ENCODE measurements at regions not wholly inside any gene's neighbourhood (a gene's known extent, or its start where the extent isn't known, plus 50 kb on each side); places are given as distances from the start of the nearest gene placed in this dataset.

DNA sequence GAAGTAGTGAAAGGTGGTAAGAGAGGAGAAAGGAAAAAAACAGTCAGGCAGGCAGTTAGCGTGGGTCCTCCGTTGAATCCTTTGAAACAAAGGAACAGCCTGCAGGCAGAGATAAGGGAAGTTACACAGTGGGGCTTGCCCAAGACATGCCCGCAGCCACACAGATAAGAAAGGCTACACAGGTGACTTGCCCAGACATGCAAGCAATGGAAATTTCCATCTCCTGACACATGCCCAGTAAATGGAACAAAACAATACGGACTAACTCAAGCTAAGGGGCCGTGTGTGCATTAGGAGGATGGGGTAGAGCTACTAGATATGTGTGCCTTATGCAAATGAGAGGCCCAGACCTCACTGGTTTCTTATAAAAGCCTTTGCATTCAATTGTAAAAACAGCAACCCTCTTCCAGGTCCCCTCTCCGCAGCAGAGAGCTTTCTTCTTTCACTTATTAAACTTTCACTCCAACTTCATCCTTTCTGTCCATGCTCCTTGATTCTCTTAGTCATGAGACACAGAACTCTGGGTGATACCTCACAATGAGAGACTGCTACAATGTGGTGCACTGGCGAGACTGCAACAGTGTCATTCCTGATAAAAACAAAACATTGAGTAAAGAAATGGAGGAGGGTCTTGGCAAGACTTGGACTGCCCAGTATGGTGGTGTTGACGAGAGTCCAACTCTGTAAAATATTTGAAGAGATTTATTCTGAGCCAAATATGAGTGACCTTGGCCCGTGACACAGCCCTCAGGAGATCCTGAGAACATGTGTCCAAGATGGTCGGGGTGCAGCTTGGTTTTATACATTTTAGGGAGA is 997.4 kb upstream of the PRKX start:
- H3K27me3 ChIP-seq (ENCODE audit: insufficient read depth, low read length, poor library complexity, severe bottlenecking) = no peaks in the 10 kb centered on the region
- no peak overlapping the region for H3K4me3 ChIP-seq (ENCODE audit: low read length)
- H3K27me3 Mint-ChIP-seq = no peaks in the 10 kb centered on the region
- no peaks in the 10 kb centered on the region for H3K36me3 ChIP-seq (ENCODE audit: insufficient read depth, low read length)
- DNase-seq = no peak
- ChIA-PET CTCF (no interaction called here), POLR2A (no interaction called here)
- H3K9me3 ChIP-seq (ENCODE audit: low read length) = no peaks in the 10 kb centered on the region
- H3K4me1 Mint-ChIP-seq = no peaks in the 10 kb centered on the region
- H3K27ac ChIP-seq (ENCODE audit: low read depth, low read length) = no peak overlapping the region
- H3K36me3 Mint-ChIP-seq = no peaks in the 10 kb centered on the region
- H3K27ac Mint-ChIP-seq = no peak overlapping the region
- peaks cover 0 to 16% (median 8%) of the 10 kb centered on the region in 5 donors for H3K9me3 Mint-ChIP-seq
- no peak overlapping the region for H3K4me3 Mint-ChIP-seq
- H3K4me1 ChIP-seq (ENCODE audit: insufficient read depth, low read length) = no peaks in the 10 kb centered on the region

DNA sequence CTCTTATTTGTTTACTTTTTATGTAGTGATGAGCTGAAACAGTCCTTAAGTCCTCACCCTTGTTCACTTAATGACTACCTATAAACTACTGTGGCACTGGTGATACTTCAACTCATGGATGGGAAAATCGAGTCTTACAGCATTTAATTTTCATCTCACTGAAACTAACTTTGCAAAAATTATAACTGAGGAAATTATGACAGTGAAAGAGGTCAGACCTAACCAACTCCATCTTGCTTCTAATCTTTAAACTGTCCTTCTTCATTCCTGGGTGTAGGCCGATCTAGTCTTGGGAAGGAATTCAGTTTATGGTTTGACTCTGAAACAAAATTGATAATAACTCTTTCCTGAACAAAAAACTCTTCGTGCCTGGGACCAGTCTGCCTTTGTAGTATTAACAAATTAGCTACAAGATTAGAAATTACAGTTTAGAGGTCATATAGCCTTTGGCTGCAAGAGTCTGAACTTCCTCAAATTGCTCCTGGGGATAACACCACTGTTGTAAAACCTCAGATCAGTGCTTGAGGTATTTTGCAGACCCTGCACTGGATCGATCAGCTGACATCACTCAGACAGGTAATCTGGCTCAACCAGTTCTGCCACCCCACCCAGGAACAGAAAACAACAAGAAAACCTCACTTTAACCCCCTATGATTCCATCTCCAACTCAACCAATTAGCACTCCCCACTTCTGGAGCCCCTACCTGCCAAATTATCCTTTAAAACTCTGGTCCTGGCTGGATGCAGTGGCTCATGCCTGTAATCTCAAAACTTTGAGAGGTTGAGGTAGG is 995.7 kb upstream of the PRKX start:
- no peak overlapping the region for H3K27ac Mint-ChIP-seq
- Histone ChIP-seq H3K4me3 (ENCODE audit: low read length) (no peak overlapping the region), H3K27me3 (ENCODE audit: insufficient read depth, low read length, poor library complexity, severe bottlenecking) (no peaks in the 10 kb centered on the region), H3K27ac (ENCODE audit: low read depth, low read length) (no peak overlapping the region), H3K36me3 (ENCODE audit: insufficient read depth, low read length) (no peaks in the 10 kb centered on the region), H3K4me1 (ENCODE audit: insufficient read depth, low read length) (no peaks in the 10 kb centered on the region), H3K9me3 (ENCODE audit: low read length) (no peaks in the 10 kb centered on the region)
- H3K4me3 Mint-ChIP-seq = no peak overlapping the region
- DNase-seq = no peak
- no peaks in the 10 kb centered on the region for H3K4me1 Mint-ChIP-seq
- H3K9me3 Mint-ChIP-seq = peaks cover 0 to 13% (median 4%) of the 10 kb centered on the region in 5 donors
- H3K36me3 Mint-ChIP-seq = no peaks in the 10 kb centered on the region
- ChIA-PET POLR2A (no interaction called here), CTCF (no interaction called here)
- no peaks in the 10 kb centered on the region for H3K27me3 Mint-ChIP-seq

DNA sequence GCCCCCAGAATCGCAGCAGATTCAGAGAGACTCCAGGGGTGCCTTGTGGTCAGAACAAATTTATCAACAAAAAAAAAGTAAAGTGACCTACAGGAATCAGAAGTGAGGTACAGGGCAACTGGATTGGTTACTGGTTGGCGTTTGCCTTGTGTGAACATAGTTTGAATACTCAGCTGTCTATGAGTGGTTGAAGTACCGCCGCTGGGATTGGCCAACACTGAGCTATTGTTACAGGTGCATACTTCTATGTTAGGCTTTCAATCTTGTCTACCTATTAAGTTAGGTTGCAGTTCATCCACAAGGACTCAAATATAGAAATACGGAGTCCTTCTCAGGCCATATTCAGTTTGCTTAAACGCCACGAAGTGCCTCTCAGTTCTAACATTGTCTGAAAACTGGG is 993.5 kb upstream of the PRKX start:
- H3K4me3 ChIP-seq (ENCODE audit: low read length) = no peak overlapping the region
- Mint-ChIP-seq H3K36me3 (no peaks in the 10 kb centered on the region), H3K4me1 (no peaks in the 10 kb centered on the region), H3K9me3 (peaks cover 0 to 13% (median 5%) of the 10 kb centered on the region in 5 donors), H3K27ac (no peak overlapping the region), H3K4me3 (no peak overlapping the region), H3K27me3 (no peaks in the 10 kb centered on the region)
- no peak overlapping the region for H3K27ac ChIP-seq (ENCODE audit: low read depth, low read length)
- no peaks in the 10 kb centered on the region for H3K9me3 ChIP-seq (ENCODE audit: low read length)
- no peaks in the 10 kb centered on the region for H3K36me3 ChIP-seq (ENCODE audit: insufficient read depth, low read length)
- H3K27me3 ChIP-seq (ENCODE audit: insufficient read depth, low read length, poor library complexity, severe bottlenecking) = no peaks in the 10 kb centered on the region
- no peak for DNase-seq
- POLR2A ChIA-PET = no interaction called here
- no peaks in the 10 kb centered on the region for H3K4me1 ChIP-seq (ENCODE audit: insufficient read depth, low read length)
- CTCF ChIA-PET = no interaction called here

DNA sequence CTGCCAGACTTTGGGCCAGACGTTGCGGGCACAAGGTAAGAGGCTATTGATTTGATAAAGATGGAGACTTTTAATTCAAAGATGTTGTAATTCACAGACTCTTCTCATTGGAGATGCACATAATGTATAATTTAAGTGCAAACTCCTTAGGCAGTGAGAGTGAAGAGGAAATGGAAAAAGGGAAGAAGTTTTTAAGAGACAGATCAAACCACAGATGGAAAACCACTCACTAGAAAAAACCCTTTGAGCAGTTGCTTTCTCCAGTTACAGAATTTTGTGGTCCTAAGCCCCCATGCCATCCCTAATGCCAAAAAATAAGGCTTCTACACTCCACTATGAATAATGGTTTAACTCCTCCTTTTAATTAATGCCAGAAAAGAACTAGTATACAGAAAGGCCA is 977.1 kb upstream of the PRKX start:
- no peak for DNase-seq
- no peaks in the 10 kb centered on the region for H3K4me1 Mint-ChIP-seq
- no peak overlapping the region for H3K4me3 Mint-ChIP-seq
- no peaks in the 10 kb centered on the region for H3K27me3 ChIP-seq (ENCODE audit: insufficient read depth, low read length, poor library complexity, severe bottlenecking)
- ChIA-PET CTCF (no interaction called here), POLR2A (no interaction called here)
- no peaks in the 10 kb centered on the region for H3K36me3 ChIP-seq (ENCODE audit: insufficient read depth, low read length)
- H3K27ac Mint-ChIP-seq = no peak overlapping the region
- H3K36me3 Mint-ChIP-seq = no peaks in the 10 kb centered on the region
- no peak overlapping the region for H3K4me3 ChIP-seq (ENCODE audit: low read length)
- H3K27me3 Mint-ChIP-seq = no peaks in the 10 kb centered on the region
- H3K9me3 ChIP-seq (ENCODE audit: low read length) = no peaks in the 10 kb centered on the region
- H3K9me3 Mint-ChIP-seq = peaks cover 0 to 25% (median 7%) of the 10 kb centered on the region in 5 donors
- no peak overlapping the region for H3K27ac ChIP-seq (ENCODE audit: low read depth, low read length)
- H3K4me1 ChIP-seq (ENCODE audit: insufficient read depth, low read length) = no peaks in the 10 kb centered on the region

DNA sequence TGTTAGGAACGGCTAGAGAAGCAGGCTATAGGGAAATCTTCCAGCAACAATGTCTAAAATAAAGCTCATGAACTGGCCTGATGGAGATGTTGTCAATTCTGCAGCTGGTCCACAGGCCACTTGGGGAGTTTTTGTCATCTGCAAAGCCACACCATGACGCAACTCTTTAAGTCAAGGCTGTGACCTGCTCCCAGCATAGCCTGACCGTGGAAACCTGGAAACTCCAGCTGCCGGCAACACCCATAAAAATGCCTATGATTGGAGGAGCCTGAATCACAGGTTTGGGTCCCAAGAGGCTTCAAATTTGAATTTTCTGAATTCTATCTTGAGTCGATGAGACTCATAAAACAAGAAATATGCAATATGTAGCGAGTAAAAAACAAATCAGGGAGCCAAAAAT is 969.2 kb upstream of the PRKX start:
- H3K4me1 Mint-ChIP-seq = no peaks in the 10 kb centered on the region
- no peak overlapping the region for H3K27ac ChIP-seq (ENCODE audit: low read depth, low read length)
- peaks cover 4 to 18% (median 11%) of the 10 kb centered on the region in 5 donors for H3K9me3 Mint-ChIP-seq
- peaks cover 0 to 2% of the 10 kb centered on the region in 2 donors for H3K27me3 Mint-ChIP-seq
- no peaks in the 10 kb centered on the region for H3K27me3 ChIP-seq (ENCODE audit: insufficient read depth, low read length, poor library complexity, severe bottlenecking)
- no peak overlapping the region for H3K27ac Mint-ChIP-seq
- H3K36me3 ChIP-seq (ENCODE audit: insufficient read depth, low read length) = no peaks in the 10 kb centered on the region
- H3K36me3 Mint-ChIP-seq = no peaks in the 10 kb centered on the region
- no peak overlapping the region for H3K4me3 ChIP-seq (ENCODE audit: low read length)
- H3K4me1 ChIP-seq (ENCODE audit: insufficient read depth, low read length) = no peaks in the 10 kb centered on the region
- CTCF ChIA-PET = no interaction called here
- H3K9me3 ChIP-seq (ENCODE audit: low read length) = no peaks in the 10 kb centered on the region
- H3K4me3 Mint-ChIP-seq = no peak overlapping the region
- DNase-seq = no peak
- POLR2A ChIA-PET = no interaction called here

DNA sequence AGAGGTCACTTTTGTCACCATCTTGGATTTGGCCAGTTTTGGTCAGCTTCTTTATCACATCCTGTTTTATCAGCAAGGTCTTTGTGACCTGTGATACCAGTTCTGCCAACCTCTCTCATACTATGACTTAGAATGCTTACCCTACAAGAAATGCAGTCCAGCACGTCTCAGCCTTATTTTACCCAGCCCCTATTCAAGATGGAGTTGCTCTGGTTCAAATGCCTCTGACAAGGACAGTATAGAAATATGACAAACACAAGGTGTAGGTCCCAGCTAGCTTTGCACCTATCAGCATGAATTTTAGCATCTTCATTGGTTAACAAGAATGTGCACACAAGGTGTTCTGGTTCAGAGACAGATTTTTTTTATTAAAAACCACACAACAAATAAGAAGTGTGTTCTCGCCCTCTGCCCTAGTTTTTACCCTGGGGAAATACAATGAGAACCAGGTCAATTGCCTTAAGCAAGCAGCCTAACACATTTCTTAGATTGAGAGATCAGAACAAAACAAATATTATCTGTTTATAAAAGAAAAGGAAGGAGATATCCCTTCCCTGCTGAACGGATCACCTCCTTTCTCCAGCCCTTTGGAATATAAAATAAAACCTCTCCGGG is 962.3 kb upstream of the PRKX start:
- peaks cover 0 to 7% (median 3%) of the 10 kb centered on the region in 5 donors for H3K9me3 Mint-ChIP-seq
- Histone ChIP-seq H3K36me3 (ENCODE audit: insufficient read depth, low read length) (no peaks in the 10 kb centered on the region), H3K27me3 (ENCODE audit: insufficient read depth, low read length, poor library complexity, severe bottlenecking) (no peaks in the 10 kb centered on the region), H3K9me3 (ENCODE audit: low read length) (no peaks in the 10 kb centered on the region), H3K4me1 (ENCODE audit: insufficient read depth, low read length) (no peaks in the 10 kb centered on the region), H3K27ac (ENCODE audit: low read depth, low read length) (no peak overlapping the region), H3K4me3 (ENCODE audit: low read length) (no peak overlapping the region)
- POLR2A ChIA-PET = no interaction called here
- DNase-seq = no peak
- H3K4me1 Mint-ChIP-seq = no peaks in the 10 kb centered on the region
- H3K27ac Mint-ChIP-seq = no peak overlapping the region
- no peak overlapping the region for H3K4me3 Mint-ChIP-seq
- CTCF ChIA-PET = no interaction called here
- no peaks in the 10 kb centered on the region for H3K27me3 Mint-ChIP-seq
- H3K36me3 Mint-ChIP-seq = no peaks in the 10 kb centered on the region

DNA sequence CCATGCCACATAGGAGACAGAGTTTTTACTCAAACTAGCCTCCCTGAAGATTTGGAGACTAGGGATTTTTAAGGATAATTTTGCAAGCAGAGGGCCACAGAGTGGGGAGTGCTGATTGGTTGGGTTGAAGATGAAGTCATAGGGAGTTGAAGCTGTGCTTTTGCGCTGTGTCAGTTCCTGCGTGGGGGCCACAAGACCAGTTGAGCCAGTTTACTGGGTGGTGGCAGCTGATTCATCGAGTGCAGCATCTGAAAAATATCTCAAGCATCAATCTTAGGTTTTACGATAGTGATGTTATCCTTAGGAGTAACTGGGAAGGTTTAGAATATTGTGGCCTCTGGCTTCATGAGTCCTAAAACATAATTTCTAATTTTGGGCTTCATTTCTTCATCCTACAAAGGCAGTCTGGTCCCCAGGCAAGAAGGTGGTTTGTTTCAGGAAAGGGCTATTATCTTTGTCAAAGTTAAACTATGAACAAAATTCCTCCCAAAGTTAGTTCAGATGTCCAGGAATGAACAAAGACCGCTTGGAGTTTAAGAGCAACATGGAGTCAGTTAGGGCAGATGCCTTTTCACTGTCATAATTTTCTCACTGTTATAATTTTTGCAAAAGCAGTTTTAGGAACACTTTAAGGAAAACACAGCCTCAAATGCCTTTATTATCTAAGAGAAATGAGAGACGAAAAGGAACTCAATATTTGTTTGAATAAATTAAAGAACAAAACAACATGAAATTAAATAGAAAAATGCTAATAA is 960.8 kb upstream of the PRKX start:
- Histone ChIP-seq H3K27ac (ENCODE audit: low read depth, low read length) (no peak overlapping the region), H3K36me3 (ENCODE audit: insufficient read depth, low read length) (no peaks in the 10 kb centered on the region), H3K4me1 (ENCODE audit: insufficient read depth, low read length) (no peaks in the 10 kb centered on the region), H3K4me3 (ENCODE audit: low read length) (no peak overlapping the region), H3K27me3 (ENCODE audit: insufficient read depth, low read length, poor library complexity, severe bottlenecking) (no peaks in the 10 kb centered on the region), H3K9me3 (ENCODE audit: low read length) (no peaks in the 10 kb centered on the region)
- H3K36me3 Mint-ChIP-seq = no peaks in the 10 kb centered on the region
- CTCF ChIA-PET = no interaction called here
- DNase-seq = no peak
- H3K27ac Mint-ChIP-seq = no peak overlapping the region
- peaks cover 0 to 7% (median 3%) of the 10 kb centered on the region in 5 donors for H3K9me3 Mint-ChIP-seq
- H3K4me3 Mint-ChIP-seq = no peak overlapping the region
- POLR2A ChIA-PET = no interaction called here
- no peaks in the 10 kb centered on the region for H3K27me3 Mint-ChIP-seq
- H3K4me1 Mint-ChIP-seq = no peaks in the 10 kb centered on the region

DNA sequence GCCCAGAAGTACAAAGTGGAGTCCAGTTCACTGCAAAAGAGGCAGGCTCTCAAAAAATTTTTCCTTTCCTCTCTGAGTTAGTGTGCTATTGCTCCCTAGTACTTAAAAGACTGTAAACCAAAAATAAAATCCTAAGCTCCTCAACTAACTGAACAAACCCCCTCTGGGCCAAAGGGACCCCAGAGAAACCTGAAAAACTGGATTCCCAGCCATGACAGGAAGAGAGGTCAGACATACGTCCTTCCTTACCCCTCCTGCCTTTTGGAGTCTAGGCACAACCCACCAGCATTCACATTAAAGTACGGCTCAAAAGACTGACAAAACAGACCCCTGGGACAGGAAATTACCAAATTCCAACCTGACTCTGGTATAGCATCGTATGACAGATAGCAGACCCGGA is 957.9 kb upstream of the PRKX start:
- peaks cover 0 to 9% (median 3%) of the 10 kb centered on the region in 5 donors for H3K9me3 Mint-ChIP-seq

More for the DNA sequence above, 957.9 kb upstream of the PRKX start:
- DNase-seq = no peak
- no peak overlapping the region for H3K27ac Mint-ChIP-seq
- Histone ChIP-seq H3K4me1 (ENCODE audit: insufficient read depth, low read length) (no peaks in the 10 kb centered on the region), H3K27ac (ENCODE audit: low read depth, low read length) (no peak overlapping the region), H3K4me3 (ENCODE audit: low read length) (no peak overlapping the region), H3K9me3 (ENCODE audit: low read length) (no peaks in the 10 kb centered on the region), H3K27me3 (ENCODE audit: insufficient read depth, low read length, poor library complexity, severe bottlenecking) (no peaks in the 10 kb centered on the region), H3K36me3 (ENCODE audit: insufficient read depth, low read length) (no peaks in the 10 kb centered on the region)
- no peaks in the 10 kb centered on the region for H3K36me3 Mint-ChIP-seq
- H3K27me3 Mint-ChIP-seq = no peaks in the 10 kb centered on the region
- CTCF ChIA-PET = no interaction called here
- H3K4me3 Mint-ChIP-seq = no peak overlapping the region
- H3K4me1 Mint-ChIP-seq = no peaks in the 10 kb centered on the region
- POLR2A ChIA-PET = no interaction called here

Data from CD8-positive, alpha-beta memory T cell (primary cell).